Spleen (tissue), 11 donors: ENCODE measurements at regions not wholly inside any gene's neighbourhood (a gene's known extent, or its start where the extent isn't known, plus 50 kb on each side); places are given as distances from the start of the nearest gene placed in this dataset.

Source experiments
- DNase-seq: peaks from one replicate; pipeline ENCODE4 v3.0.0-alpha.2; 2020
- H3K27ac ChIP-seq, 8 donors: fragments of 200-600 bp; sonication (generic) in 7 of 8; 1 replicate in 4 of 8; 2 replicates in 4 of 8; pipeline versions ENCODE4 v1.5.0 to v1.8.0; 2016 to 2021; ENCODE audit warnings: inconsistent platforms in 4 of 8, mild to moderate bottlenecking in 4 of 8, moderate library complexity in 1 of 8
- H3K27me3 ChIP-seq, 7 donors: fragments of 200-600 bp; sonication (generic) in 6 of 7; replicated peaks in 1 of 7; 1 replicate in 4 of 7; 2 replicates in 3 of 7; pipeline versions ENCODE4 v1.5.0 to v1.8.0; 2016 to 2021; ENCODE audit warnings: inconsistent platforms in 3 of 7, mild to moderate bottlenecking in 1 of 7
- H3K36me3 ChIP-seq, 6 donors: fragments of 200-600 bp; sonication (generic) in 5 of 6; 1 replicate in 4 of 6; 2 replicates in 2 of 6; pipeline versions ENCODE4 v1.5.0 to v1.8.0; 2016 to 2021; ENCODE audit warnings: inconsistent platforms in 2 of 6
- H3K4me1 ChIP-seq, 6 donors: fragments of 200-600 bp; sonication (generic) in 5 of 6; 1 replicate in 3 of 6; 2 replicates in 3 of 6; pipeline versions ENCODE4 v1.5.0 to v1.8.0; 2016 to 2021; ENCODE audit warnings: inconsistent platforms in 3 of 6
- H3K4me3 ChIP-seq, 8 donors: fragments of 200-600 bp; sonication (generic) in 7 of 8; 1 replicate in 4 of 8; 2 replicates in 4 of 8; pipeline versions ENCODE4 v1.5.0 to v1.8.0; 2016 to 2021; ENCODE audit warnings: inconsistent platforms in 4 of 8, mild to moderate bottlenecking in 4 of 8, moderate library complexity in 2 of 8
- H3K9me3 ChIP-seq, 8 donors: fragments of 200-600 bp; sonication (generic) in 7 of 8; 1 replicate in 4 of 8; 2 replicates in 4 of 8; pipeline versions ENCODE4 v1.5.0 to v1.8.0; 2016 to 2021; ENCODE audit warnings: inconsistent platforms in 4 of 8
- CTCF ChIP-seq, 11 experiments: fragments of 200-600 bp in 7 of 11; fragments of 450-650 bp in 4 of 11; sonication (generic) in 4 of 11; IDR thresholded peaks in 8 of 11; conservative IDR thresholded peaks in 3 of 11; 1 replicate in 7 of 11; 2 replicates in 4 of 11; pipeline versions ENCODE4 v1.4.0 to v1.8.0; 2016 to 2021; ENCODE audit warnings: antibody characterized with exemption in 11 of 11, inconsistent platforms in 4 of 11, mild to moderate bottlenecking in 1 of 11
- POLR2A ChIP-seq, 3 donors: fragments of 450-650 bp; IDR thresholded peaks; one replicate each; pipeline ENCODE4 v1.5.1; 2017; ENCODE audit warnings: antibody characterized with exemption in 3 of 3, mild to moderate bottlenecking in 1 of 3
- POLR2AphosphoS5 ChIP-seq, 3 donors: sonication (generic); formaldehyde crosslinking; IDR thresholded peaks; one replicate each; pipeline ENCODE4 v1.5.1; 2017; ENCODE audit warnings: antibody characterized with exemption in 3 of 3
- WGBS, 5 donors: extraction: QIAGEN DNeasy Blood & Tissue Kit in 3 of 5; methylation state at CpG; one replicate each; pipeline versions ENCODE4 v1.1.5 to v1.1.7; 2013 to 2018; 5-methylcytosine and 5-hydroxymethylcytosine counted together
- intact Hi-C: fragments of 100-400 bp; cut with DNase I; formaldehyde crosslinking; loops from one replicate; pipeline ENCODE4 v1.15.0; 2023; ENCODE audit warnings: low total_unique reads
- donor health status: healthy with polysubstance abuse.
- donor health status: DM: no; HTN: no; CAD: no; lungs with moderate emphysema.
- donor health status: DM: no; HTN: no; CAD: no.
- donor health status: Bipolar disorder and iron deficiency.
- donor health status: healthy.
- donor health status: DM: no; HTN: no; CAD: no.
- donor health status: DM: yes; HTN: yes; CAD: no.

DNA sequence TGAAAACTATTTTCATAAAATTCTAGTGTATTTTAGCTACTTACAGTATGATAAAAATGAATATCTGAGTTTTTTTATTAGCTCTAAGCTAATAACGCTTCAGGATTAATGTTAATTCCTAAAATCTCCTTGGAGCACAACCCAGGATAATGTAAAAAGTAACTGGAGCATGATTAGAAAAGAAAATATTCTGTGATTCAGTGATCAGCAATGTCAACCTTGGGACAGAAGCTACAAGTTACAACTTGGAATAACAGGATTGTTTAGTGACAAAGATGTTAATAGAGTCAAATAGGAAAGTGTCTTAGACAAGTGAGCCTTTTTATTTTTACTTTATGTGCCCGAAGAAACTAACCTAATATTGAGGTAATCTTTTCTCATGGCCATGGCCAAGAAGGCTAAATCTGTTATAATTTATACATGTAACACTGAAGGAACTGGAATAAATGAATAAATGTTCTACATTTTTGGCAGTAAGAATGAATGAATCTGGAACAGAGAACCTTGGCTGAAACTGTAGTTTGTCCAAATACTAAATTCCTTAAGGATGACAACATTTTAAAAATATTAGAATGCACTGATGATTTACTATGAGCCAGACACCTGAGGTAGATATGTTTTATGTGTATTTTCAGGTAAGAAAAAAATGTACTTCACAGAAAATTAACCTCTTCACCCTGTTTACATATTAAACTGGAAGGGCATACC lies 994.0 kb downstream of the GRIK2 start:
- no peak for DNase-seq
- no peak for TF ChIP-seq POLR2AphosphoS5 (IDR thresholded peaks at IDR 0.05)
- no peak for TF ChIP-seq CTCF (IDR thresholded peaks at IDR 0.05 in 8 of 11, conservative IDR thresholded peaks at IDR 0.05 in 3 of 11)
- TF ChIP-seq POLR2A (IDR thresholded peaks at IDR 0.05) = no peak
- intact Hi-C loops = no loop called here
- WGBS, 5 donors = 70 to 81% (median 78%) methylated on average over 2 of the region's 2 CpGs
- Histone ChIP-seq H3K27me3 (no peaks in the 10 kb centered on the region), H3K9me3 (peaks cover 0 to 23% (median 3%) of the 10 kb centered on the region in 8 donors), H3K4me1 (no peaks in the 10 kb centered on the region), H3K4me3 (no peak overlapping the region), H3K27ac (no peak overlapping the region), H3K36me3 (no peaks in the 10 kb centered on the region)

- no peaks in the 10 kb centered on the region for H3K36me3 ChIP-seq
- DNase-seq = no peak
- no peaks in the 10 kb centered on the region for H3K27me3 ChIP-seq
- no peak for TF ChIP-seq CTCF (IDR thresholded peaks at IDR 0.05 in 8 of 11, conservative IDR thresholded peaks at IDR 0.05 in 3 of 11)
- no peak for TF ChIP-seq POLR2AphosphoS5 (IDR thresholded peaks at IDR 0.05)
- TF ChIP-seq POLR2A (IDR thresholded peaks at IDR 0.05) = no peak
- H3K9me3 ChIP-seq = no peaks in the 10 kb centered on the region
- intact Hi-C loops = no loop called here
- no peak overlapping the region for H3K4me3 ChIP-seq
- H3K27ac ChIP-seq = no peak overlapping the region
- H3K4me1 ChIP-seq = no peaks in the 10 kb centered on the region
These were observed 987.7 kb downstream of the GRIK2 start for GRCh38 chr6:102381203-102381602.

DNA sequence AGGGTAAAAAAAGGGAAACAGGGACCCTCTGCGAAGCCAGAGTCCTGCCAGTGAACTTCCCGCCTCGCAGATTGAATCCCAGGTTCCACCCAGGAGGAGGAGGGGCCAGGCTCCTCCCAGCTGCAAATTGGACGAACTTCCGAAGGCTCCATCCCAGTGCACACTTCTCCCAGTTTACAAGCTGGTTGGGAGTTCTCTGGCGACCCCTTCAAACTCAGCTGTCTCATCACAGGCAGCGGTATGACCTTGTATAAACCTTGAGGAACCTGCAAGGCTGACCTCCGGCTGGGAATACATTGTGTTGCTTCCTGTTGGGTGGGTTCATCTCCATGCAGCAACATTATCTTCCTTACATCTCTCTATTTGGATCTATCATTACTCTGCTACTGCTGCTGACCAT lies 962.7 kb downstream of the GRIK2 start:
- no peak overlapping the region for H3K4me3 ChIP-seq
- intact Hi-C loops = no loop called here
- peaks cover 0 to 23% (median 0%) of the 10 kb centered on the region in 8 donors for H3K9me3 ChIP-seq
- H3K36me3 ChIP-seq = no peaks in the 10 kb centered on the region
- H3K4me1 ChIP-seq = no peaks in the 10 kb centered on the region
- TF ChIP-seq CTCF (IDR thresholded peaks at IDR 0.05 in 8 of 11, conservative IDR thresholded peaks at IDR 0.05 in 3 of 11) (no peak), POLR2A (IDR thresholded peaks at IDR 0.05) (no peak), POLR2AphosphoS5 (IDR thresholded peaks at IDR 0.05) (no peak)
- peak; percentile 16 for DNase-seq
- no peak overlapping the region for H3K27ac ChIP-seq
- 74 to 87% (median 80%) methylated on average over 8 of the region's 8 CpGs for WGBS, 5 donors
- no peaks in the 10 kb centered on the region for H3K27me3 ChIP-seq

GRCh38 chr6:102355578-102355977 lies 962.1 kb downstream of the GRIK2 start:
- Histone ChIP-seq H3K27ac (no peak overlapping the region), H3K4me1 (no peaks in the 10 kb centered on the region), H3K36me3 (no peaks in the 10 kb centered on the region), H3K4me3 (no peak overlapping the region), H3K9me3 (peaks cover 0 to 23% (median 0%) of the 10 kb centered on the region in 8 donors), H3K27me3 (no peaks in the 10 kb centered on the region)
- TF ChIP-seq CTCF (IDR thresholded peaks at IDR 0.05 in 8 of 11, conservative IDR thresholded peaks at IDR 0.05 in 3 of 11) = no peak
- TF ChIP-seq POLR2AphosphoS5 (IDR thresholded peaks at IDR 0.05) = no peak
- TF ChIP-seq POLR2A (IDR thresholded peaks at IDR 0.05) = no peak
- WGBS, 5 donors = 65 to 100% (median 86%) methylated on average over 1 of the region's 1 CpG
- DNase-seq = peak; percentile 13
- intact Hi-C loops = no loop called here
